IPS DF 19.7 (cell line): ENCODE measurements at regions not wholly inside any gene's neighbourhood (a gene's known extent, or its start where the extent isn't known, plus 50 kb on each side); places are given as distances from the start of the nearest gene placed in this dataset.
"Not testable (repeated sequence)": the region's sequence is repeated elsewhere in the genome, so short reads cannot be mapped to it uniquely, and the experiment has no call there.

Experiments
- DNase-seq: peaks from one replicate; pipeline ENCODE4 v3.0.0-alpha.2; 2013; ENCODE audit warnings: low read depth, low spot score

GRCh38 chr5:53160895-53161294, 51.3 kb upstream of the MOCS2 start:
- DNase-seq: no peak

- no peak for DNase-seq
These were observed 52.3 kb upstream of the MOCS2 start for GRCh38 chr5:53161876-53162275.

GRCh38 chr5:53164478-53165165, 55.1 kb upstream of the MOCS2 start:
- no peak for DNase-seq

- no peak for DNase-seq
These were observed 56.0 kb upstream of the MOCS2 start for GRCh38 chr5:53165431-53166182.

- no peak for DNase-seq
These were observed 56.6 kb upstream of the MOCS2 start for GRCh38 chr5:53166183-53166495.

- no peak for DNase-seq
These were observed 58.3 kb upstream of the MOCS2 start for GRCh38 chr5:53167836-53168235.

- no peak for DNase-seq
These were observed 60.4 kb upstream of the MOCS2 start for GRCh38 chr5:53169933-53170332.

GRCh38 chr5:53170746-53171349, 61.3 kb upstream of the MOCS2 start:
- DNase-seq: no peak

- DNase-seq: not testable (repeated sequence)
These were observed 62.5 kb upstream of the MOCS2 start for GRCh38 chr5:53172073-53172472.

GRCh38 chr5:53172630-53173029, 63.1 kb upstream of the MOCS2 start:
- no peak for DNase-seq

- no peak for DNase-seq
These were observed 63.5 kb upstream of the MOCS2 start for GRCh38 chr5:53173083-53173482.

GRCh38 chr5:53178830-53179229, 69.3 kb upstream of the MOCS2 start:
- DNase-seq: no peak

GRCh38 chr5:53179691-53180090, 70.1 kb upstream of the MOCS2 start:
- no peak for DNase-seq

- DNase-seq: no peak
These were observed 71.0 kb upstream of the MOCS2 start for GRCh38 chr5:53180538-53180937.

- DNase-seq: no peak
These were observed 71.4 kb upstream of the MOCS2 start for GRCh38 chr5:53180991-53181390.

- no peak for DNase-seq
These were observed 74.3 kb upstream of the MOCS2 start for GRCh38 chr5:53183880-53184279.

- DNase-seq: no peak
These were observed 82.1 kb upstream of the MOCS2 start for GRCh38 chr5:53191548-53192165.

GRCh38 chr5:53194086-53194485, 84.5 kb upstream of the MOCS2 start:
- DNase-seq: no peak

GRCh38 chr5:53199882-53200281, 90.3 kb upstream of the MOCS2 start:
- no peak for DNase-seq

- DNase-seq: no peak
These were observed 90.7 kb upstream of the MOCS2 start for GRCh38 chr5:53200306-53200705.

- DNase-seq: no peak
These were observed 92.2 kb upstream of the MOCS2 start for GRCh38 chr5:53201746-53202145.

- DNase-seq: no peak
These were observed 97.0 kb upstream of the MOCS2 start for GRCh38 chr5:53206562-53206961.

- DNase-seq: no peak
These were observed 102.2 kb upstream of the MOCS2 start for GRCh38 chr5:53211799-53212198.
